ENCODE measurements at regions not wholly inside any gene's neighbourhood (a gene's known extent, or its start where the extent isn't known, plus 50 kb on each side); places are given as distances from the start of the nearest gene placed in this dataset.

GRCh38 chrX:840556-840955, 210.0 kb downstream of the SHOX start:
- TF ChIP-seq POLR2AphosphoS5 (IDR thresholded peaks at IDR 0.05): no peak
- no peak for TF ChIP-seq CTCF (IDR thresholded peaks at IDR 0.05)
- TF ChIP-seq POLR2A (IDR thresholded peaks at IDR 0.05): no peak

All from upper lobe of left lung (tissue), 4 donors.